CD4-positive, alpha-beta T cell treated with Interleukin-17A for 4 hours (primary cell): ENCODE measurements at regions not wholly inside any gene's neighbourhood (a gene's known extent, or its start where the extent isn't known, plus 50 kb on each side); places are given as distances from the start of the nearest gene placed in this dataset.

Source experiments
- DNase-seq: peaks from one replicate; pipeline ENCODE4 v3.0.0-alpha.2; 2020; ENCODE audit warnings: mixed read lengths

GRCh38 chr20:51121901-51122412 is 99.0 kb upstream of the KCNG1 start:
- DNase-seq = no peak

GRCh38 chr20:51121272-51121671 is 98.4 kb upstream of the KCNG1 start:
- DNase-seq = no peak

GRCh38 chr20:51120868-51121267 is 98.0 kb upstream of the KCNG1 start:
- no peak for DNase-seq

GRCh38 chr20:51120438-51120837 is 97.5 kb upstream of the KCNG1 start:
- no peak for DNase-seq

GRCh38 chr20:51119914-51120313 is 97.0 kb upstream of the KCNG1 start:
- DNase-seq = no peak

- no peak for DNase-seq
Observed at GRCh38 chr20:51118985-51119527, 96.1 kb upstream of the KCNG1 start.

- DNase-seq = no peak
Observed at GRCh38 chr20:51118216-51118615, 95.3 kb upstream of the KCNG1 start.

- DNase-seq = no peak
Observed at GRCh38 chr20:51116765-51117686, 94.1 kb upstream of the KCNG1 start.

- no peak for DNase-seq
Observed at GRCh38 chr20:51111290-51111689, 88.4 kb upstream of the KCNG1 start.

GRCh38 chr20:51108638-51109363 is 85.9 kb upstream of the KCNG1 start:
- no peak for DNase-seq

- DNase-seq = no peak
Observed at GRCh38 chr20:51106011-51106410, 83.1 kb upstream of the KCNG1 start.

GRCh38 chr20:51104960-51105920 is 82.3 kb upstream of the KCNG1 start:
- DNase-seq = no peak

GRCh38 chr20:51100617-51101016 is 77.7 kb upstream of the KCNG1 start:
- DNase-seq = no peak

GRCh38 chr20:51098284-51098810 is 75.4 kb upstream of the KCNG1 start:
- DNase-seq = no peak

- no peak for DNase-seq
Observed at GRCh38 chr20:51097351-51098120, 74.6 kb upstream of the KCNG1 start.

- DNase-seq = no peak
Observed at GRCh38 chr20:51096582-51097267, 73.8 kb upstream of the KCNG1 start.

GRCh38 chr20:51095633-51096521 is 73.0 kb upstream of the KCNG1 start:
- no peak for DNase-seq

- no peak for DNase-seq
Observed at GRCh38 chr20:51094221-51094620, 71.3 kb upstream of the KCNG1 start.

GRCh38 chr20:51093240-51093763 is 70.4 kb upstream of the KCNG1 start:
- DNase-seq = no peak
